Hepatic stellate cell (primary cell): ENCODE measurements at regions not wholly inside any gene's neighbourhood (a gene's known extent, or its start where the extent isn't known, plus 50 kb on each side); places are given as distances from the start of the nearest gene placed in this dataset.
"Not testable (repeated sequence)": the region's sequence is repeated elsewhere in the genome, so short reads cannot be mapped to it uniquely, and the experiment has no call there.

Source experiments
- DNase-seq: peaks from one replicate; pipeline ENCODE4 v3.0.0; 2011; ENCODE audit warnings: low spot score

DNA sequence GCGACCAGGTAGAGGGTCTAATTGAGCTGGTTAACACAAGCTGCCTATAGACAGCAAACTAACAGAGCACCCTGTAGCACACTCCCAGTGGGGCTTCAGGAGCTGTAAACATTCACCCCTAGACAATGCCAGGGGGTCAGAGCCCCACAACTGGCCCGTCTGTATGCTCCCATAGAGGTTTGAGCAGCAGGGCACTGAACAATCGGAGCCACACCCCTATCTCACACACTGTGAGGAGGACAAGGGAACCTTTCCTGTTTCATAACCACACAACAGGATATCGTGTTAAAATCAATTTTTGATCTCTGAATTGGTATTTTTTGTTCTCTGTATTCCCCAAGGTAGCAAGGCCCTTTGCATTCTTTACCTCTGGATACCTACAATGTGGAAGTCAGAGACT, 266.1 kb downstream of the SPRY2 start:
- DNase-seq: no peak

DNA sequence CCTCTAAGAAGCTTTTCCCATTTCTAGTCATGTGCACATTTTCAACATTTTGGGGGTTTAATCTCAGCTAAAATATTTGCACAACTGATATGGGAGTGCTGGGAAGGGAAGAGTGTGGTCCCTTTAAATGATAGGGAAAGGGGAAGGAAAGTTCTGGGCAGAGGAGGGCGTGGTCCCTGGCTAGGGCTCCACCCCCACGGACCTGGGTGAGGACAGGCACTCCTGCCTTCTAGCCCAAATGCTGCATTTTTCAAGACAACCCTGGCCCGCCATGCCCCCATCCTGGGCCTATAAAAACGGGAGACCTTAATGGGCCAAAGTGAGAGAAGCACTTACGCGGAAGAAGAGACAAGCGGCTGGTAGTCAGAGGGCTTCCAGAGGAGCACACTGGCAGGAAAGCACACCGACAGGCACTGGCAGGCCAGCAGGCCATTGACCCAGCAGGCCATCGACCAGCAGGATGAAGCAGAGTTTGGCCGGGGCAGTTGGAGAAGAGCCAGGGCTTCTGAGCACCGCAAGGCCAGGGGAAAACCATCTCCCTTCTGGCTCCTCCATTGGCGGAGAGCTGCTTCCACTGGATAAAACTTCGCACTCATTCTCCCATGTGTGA, 266.7 kb downstream of the SPRY2 start:
- no peak for DNase-seq

DNA sequence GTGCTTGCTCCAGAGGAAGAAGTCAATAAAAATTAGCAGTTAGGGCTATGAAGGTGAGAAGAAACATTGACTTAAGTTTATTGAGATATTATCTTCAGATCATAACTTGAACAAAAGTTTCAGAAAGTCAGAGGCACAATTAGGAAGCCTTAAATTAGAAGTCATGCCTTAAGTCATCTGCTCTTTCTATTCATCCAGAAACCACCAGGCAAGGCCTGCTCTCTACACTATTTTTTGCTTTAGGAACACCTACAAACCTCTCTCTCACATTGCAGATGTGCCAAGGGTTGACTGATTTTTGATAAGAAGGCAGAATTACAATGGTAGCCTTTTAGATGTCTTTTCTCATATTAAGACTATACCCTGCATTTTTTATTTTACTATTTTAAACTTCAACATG, 268.7 kb downstream of the SPRY2 start:
- no peak for DNase-seq

DNA sequence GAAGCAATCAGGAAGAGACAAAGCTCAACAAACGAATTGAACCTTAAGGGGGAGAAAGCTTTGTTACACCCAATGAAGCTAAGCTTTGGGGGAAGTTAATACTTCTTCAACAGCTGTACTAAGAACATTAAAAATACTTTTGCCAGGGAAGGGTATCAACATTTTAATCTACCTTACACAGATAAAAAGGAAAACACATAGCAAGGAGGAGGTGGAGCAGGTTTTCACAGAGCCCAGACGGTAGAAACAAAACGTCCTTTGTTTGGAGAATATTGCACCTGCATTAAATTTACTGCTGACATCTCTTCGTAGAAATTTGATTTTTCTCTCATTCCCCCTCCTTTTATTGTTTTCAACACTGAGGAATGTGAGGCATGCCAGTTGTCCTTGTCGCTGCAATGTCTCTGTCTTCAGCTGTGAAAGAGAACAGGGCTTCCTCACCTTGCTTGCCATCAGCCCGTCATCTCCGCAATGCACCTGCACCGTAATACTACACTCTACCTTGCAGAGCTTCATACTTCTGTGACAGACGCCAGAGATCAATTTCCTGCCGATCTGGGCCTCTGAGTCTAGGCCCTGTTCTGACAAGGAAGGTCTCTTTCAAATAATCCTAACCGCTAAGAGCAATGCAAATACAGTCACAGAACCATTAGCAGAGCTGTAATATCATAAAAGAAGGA, 270.8 kb downstream of the SPRY2 start:
- no peak for DNase-seq

DNA sequence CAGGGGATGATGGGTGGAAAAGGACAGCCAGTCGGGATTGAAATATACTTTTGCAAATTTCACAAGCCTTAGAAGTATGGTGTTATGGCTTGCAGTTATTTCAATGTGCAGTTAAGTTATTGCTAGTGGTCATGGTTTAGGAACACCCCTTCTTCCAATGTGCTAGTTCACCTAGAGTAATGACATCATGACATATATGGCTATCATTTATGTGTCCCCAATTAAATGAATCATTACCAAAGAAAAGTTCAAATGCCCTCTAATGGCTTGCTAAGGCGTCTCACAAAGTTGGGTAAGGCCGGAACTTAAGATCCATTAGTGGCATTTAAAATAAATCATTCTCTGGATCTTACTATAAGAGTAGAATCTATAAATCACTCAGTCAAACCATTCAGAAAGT, 271.6 kb downstream of the SPRY2 start:
- no peak for DNase-seq

DNA sequence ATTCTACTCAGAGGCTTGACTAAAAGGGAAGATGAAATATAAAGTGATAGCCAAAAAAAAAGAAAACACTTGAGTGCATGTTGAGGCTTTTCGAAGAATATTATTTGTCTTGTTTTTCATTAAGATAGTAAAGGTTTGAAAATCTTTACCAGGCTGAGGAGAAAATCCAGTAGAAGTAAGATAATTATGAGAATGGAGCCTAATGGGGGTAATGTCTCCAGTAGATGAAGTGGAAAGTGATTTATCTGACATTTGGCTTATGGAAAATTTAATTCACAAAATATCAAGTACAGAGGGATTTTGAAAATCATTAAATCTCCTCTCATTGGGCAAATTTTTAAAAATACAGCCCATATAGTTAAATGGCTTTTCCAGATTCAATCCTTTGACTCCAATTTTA, 274.9 kb downstream of the SPRY2 start:
- no peak for DNase-seq

DNA sequence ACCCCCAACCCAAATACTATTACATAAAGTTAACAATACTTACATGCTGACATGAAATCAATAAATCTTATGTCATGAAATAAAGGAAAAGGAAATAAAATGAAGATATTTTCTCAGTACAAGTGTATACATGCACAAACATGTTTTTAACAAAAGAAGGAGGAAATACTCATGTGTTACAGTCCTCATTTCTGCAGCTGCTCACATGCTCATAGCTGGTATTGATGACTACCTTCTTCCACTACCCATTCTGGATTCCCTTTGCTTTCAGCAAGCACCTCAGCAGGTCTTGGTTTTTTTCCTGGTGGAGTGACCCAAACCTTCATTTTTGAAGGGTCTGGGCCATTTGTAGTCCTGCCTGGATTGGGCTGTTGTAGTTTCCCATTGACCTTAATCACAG, 278.5 kb downstream of the SPRY2 start:
- DNase-seq: not testable (repeated sequence)

DNA sequence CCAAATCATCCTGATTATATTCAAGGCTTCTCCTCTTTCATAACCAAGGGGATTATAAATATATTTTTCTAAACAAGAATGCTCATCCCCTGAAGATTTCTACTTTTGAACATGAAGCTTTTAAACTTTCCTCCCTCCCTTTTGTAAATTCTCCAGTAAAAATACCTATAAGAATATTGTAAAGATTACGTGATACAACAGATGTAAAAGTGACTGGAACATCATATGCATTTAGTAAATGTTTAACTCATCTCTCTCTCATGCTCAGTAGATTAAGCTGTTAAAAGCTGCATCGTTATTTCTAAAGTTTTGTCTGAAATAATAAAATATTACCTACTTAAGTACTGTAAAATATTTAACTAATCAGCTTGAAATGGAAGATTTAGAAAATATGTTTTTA, 281.1 kb downstream of the SPRY2 start:
- no peak for DNase-seq

DNA sequence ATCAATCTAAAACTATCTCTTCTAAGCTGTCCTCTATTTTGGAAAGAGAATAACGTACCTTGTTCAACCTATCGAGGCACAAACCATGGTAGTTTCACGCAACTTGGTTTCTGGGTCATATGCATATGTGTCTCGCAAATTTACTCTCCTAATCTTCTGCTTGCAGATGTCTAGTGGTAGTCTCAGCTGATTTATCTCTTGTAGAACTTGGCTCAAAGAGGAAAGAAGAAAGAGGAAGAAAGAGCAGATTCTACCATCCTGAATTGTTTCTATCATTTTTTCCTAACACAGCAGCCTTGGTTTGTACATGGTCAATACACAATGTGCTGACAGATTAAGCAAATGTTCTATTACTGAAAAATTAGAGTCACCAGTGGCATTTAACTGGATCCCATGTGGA, 282.3 kb downstream of the SPRY2 start:
- no peak for DNase-seq

DNA sequence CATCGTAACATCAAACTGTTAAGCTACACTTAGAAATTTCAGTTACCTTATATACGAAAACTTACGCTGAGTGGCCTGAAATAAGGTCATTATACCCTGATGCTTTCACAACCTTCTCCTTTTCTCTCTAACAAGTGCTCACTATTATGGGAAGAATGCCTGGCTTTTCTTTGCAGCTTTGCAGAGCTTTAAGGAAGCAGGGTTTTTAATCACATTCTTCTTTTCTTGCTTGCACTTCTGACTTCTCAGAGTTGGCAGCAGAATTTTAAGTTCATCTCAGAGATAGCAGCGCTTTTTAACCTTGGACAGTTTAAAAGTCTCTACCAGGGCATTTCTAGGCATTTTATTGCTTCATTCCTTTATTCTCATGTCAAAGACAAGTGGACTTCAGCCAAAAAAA, 285.1 kb downstream of the SPRY2 start:
- no peak for DNase-seq

DNA sequence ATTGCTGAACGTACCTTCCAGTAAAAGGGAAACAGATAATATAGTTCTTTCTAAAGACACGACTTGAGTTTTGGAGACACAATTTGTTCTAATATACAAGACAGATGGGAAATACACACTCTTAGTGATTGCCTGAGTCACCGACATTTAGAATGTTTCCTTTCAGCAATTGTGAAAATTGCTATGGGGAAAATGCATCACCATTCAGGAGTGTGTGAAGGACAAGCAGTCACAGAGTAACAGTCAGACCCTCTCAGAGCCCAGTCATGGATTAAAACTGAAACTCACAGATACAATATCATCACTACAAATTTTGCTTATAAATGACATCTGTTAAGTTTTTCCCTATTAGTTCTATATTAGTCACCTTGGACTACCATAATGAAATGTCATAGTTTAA, 286.1 kb downstream of the SPRY2 start:
- no peak for DNase-seq

DNA sequence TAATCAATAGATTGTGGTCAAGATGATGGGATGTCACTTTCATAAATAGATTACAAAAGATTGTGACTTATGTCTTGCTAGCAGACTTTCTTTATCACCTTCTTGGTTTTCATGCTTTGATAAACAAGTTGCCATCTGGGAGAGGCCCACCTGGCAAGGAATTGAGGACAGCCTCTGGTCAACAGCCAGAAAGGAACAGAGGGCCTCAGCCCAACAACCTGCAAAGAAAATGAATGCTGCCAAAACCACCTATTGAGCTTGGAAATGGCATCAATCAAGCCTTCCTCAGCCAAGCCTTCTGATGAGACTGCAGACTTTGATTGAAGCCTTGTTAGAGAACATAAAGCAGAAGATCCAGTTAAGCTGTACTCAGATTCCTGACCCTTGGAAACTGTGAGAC, 288.6 kb downstream of the SPRY2 start:
- DNase-seq: no peak

DNA sequence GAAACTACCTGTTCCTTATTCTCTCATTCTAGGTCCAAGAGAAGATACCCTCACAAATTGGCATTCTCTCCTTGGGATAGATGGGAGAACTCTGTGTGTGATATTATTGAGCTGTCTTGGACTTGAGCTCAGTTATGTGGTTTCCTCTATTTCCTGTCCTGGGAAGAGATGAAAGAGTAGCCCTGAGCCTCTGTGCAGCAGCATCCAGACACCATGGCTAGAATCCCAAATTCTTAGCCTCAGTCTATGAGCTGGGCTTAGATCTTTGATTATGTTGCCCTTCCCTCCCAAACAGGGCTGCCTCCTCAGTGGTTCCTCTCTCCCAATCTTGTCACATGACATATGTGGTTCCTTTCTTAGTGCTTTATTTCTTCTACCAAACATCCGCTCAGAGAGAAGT, 290.7 kb downstream of the SPRY2 start:
- DNase-seq: no peak

DNA sequence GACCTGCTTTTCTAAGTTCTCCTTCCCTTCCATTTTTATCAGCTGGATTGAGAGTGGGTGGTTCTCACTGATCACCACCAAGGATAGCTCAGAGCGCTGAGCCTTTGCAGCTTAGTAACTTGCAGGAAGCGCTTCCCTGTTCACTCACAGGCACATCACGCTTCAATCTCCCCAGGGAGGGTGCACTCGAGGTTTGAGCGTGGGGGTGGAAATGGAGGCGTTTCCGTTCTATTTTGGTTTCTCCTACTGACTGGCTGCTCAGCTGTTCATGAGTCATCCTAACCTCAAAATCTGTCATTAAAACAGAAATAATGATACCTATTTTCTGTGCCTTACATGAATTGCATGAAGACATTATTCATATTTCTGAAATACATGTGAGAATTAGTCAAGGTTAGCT, 292.1 kb downstream of the SPRY2 start:
- peak; percentile 67 for DNase-seq

DNA sequence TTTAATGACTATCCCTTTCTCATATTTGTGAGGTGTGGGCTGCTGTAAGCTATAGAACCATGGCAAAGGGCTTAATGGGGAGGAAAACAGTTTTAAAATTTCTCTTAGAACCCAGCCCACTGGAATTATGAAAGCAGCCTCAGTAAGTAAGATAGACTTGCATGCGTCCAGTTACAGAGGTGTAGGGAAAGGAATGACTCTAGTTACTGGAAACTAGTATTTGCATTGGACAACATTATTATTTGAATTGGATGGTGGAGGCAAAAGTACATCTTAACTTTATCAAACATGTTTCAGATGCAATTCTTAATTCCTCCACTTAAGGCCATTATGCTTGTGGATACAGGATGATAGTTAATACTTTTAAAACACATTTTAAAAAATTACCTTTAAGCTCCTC, 292.9 kb downstream of the SPRY2 start:
- no peak for DNase-seq

DNA sequence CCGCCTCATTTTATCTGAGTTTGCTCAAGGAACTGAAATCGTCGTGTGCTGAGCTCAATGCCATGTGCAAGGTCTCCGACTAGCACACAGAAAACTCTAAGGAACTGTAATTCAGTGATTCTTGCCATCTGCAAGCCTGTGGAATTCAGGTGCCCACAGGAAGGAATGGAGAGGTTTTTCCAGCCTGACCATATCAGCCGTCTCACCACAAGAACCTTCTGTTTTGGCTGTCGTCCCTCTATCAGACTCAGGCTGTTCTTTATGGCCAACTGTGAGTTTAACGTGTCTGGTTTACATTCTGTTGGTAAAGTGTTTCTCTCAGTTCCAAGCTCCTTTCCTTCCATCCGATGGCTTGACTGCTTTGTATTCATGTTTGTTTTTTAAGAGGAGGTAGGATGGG, 293.5 kb downstream of the SPRY2 start:
- no peak for DNase-seq

DNA sequence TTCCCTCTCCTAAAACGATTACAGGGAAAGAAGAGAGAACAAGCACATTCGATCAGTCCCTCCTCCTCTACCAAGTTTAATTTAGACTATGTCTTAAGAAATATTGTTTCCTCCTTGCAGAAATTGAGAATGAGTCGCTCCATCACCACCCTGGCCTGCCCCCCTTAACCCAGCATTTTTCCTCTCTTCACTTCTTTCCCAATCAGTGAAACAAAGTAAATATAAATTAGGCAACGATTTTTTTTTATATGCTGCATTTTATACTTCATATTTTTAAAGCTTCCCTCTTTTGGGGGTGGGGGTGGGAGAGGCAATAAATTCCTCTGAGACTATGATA, 300.0 kb downstream of the SPRY2 start:
- DNase-seq: no peak

DNA sequence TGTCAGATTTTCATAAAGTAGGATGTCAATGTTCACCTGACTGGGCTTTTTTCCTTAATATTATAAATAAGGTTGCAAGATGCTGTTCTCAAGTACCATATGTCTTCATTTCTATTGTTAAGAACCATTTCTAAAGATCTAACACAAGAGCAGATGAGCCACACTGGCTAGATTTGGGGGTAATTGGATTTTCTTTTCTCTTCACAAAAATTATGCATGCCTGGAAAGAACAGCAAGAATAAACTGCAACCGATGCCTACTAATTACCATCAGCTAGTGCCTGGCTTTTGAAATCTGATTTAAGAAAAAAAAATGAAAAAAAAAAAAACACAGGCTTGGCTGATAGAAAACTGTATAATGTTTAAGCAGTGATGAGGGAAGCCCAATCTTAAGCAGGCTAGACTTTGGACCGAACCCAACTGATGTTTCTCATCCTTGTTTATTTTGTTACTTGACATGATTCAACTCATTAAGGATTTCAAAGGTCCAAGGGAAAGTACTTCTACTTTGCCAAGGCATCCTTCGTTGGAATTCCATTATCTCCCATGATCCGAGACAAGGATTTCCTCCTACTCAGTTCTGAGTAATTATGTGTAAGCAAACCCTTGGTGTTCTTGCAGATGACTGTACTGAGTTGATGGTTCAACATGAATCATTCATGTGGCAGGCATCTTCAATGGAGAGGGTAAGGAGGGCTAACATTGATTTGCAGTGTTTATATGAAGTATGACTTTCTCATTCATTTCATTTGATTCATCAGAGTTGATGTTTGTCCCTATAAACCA, 300.5 kb downstream of the SPRY2 start:
- DNase-seq: peak; percentile 38

DNA sequence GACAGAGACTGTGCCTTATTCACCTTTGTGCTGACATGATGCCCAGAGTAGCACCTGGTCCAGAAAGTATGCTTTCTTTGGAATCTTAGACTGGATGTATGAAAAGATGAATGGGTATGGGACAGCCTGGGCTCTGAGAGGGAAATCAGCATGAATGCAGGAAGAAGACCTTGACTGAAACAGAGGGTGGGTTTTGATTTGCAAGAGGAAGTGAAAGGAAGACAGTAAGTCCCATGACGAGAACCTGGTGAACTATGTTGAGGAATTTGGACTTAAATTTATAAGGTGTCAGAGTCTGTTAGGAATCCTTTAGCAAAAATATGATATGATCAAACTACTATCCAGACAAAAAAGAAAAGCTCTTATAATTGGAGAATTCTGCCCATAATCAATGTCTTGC, 301.9 kb downstream of the SPRY2 start:
- no peak for DNase-seq

DNA sequence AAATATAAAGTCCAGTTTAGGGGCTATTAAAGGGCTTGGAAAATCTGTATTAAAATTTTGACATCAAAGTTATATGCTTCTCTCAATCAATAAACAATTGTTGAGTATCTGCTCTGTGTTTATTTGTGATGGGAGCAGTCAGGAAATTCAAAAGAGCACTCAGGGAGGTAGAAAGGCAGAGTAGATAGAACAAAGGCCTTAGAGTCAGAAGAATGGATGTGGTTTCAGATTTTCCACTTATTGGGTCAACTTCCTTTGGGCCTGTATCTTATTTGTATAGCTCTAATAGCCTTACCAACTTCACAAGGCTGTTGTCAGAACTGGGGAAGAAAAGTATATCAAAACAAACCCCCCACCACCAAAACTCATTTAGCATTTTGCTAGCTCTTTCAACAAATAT, 302.6 kb downstream of the SPRY2 start:
- no peak for DNase-seq

DNA sequence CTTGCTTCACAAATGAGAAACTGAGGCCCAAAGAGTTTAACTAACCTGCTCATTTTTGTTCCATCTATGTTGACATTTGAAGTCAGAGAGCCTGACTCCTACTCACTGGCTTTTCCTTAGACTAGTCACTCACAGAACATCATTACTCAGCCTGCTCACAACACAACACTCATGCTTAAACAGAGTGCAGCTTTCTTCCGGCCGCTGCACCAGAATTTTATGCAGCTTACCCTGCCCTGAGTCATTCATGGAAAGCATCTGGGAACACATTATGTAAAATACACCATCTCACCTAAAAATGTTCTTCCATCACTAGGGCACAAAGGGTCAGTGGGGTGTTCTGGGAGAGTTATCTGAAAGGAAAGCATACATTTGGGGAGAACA, 303.4 kb downstream of the SPRY2 start:
- peak; percentile 25 for DNase-seq

DNA sequence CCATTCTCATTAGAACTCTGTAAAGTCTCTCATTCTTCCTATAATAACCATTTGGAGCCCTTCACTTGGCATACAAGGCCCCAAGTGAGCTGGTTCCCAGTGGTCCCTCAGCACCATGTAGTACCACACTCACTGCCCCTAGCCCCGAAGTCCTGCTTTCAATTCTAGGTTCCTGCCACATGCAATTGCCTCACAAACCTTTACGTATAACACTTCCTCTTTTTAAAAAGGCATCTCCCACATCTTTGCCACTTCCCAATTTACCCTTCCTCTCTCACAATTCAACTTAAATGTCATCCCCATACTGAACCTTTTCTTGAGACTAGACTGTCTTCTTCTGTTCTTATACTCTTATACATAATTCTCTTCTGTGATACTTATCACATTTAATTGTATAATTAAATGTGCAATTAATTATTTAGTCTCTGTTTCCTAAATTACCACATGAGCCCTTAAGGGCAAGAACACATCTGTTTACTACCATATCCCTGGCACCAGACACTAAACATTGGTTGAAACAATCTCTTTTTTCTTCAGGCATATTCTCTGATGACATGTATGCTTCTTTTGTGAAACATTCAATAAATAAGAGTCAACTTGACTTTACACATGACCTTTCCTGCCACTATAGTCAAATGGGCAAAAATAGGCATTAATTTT, 304.0 kb downstream of the SPRY2 start:
- no peak for DNase-seq

DNA sequence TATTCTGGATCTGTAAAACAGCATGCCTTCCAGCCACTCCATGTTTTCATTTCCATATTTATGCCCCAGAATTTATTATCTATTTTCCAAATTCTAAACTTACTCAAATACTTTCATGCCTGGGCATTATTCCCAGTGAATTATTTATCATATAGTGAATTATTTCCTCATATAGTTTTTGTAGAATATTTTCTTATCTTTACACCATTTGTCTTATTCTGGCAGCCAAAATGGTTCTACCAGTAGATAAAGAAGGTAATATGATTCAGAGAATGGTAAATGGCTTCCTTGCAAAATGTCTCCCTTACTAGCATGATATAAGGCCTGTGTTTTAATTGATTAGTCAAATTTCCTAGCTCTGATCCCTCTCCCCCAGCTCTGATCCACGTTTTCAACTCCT, 305.8 kb downstream of the SPRY2 start:
- DNase-seq: no peak
